Neutrophil (primary cell): ENCODE measurements at regions not wholly inside any gene's neighbourhood (a gene's known extent, or its start where the extent isn't known, plus 50 kb on each side); places are given as distances from the start of the nearest gene placed in this dataset.

Experiments
- H3K27ac ChIP-seq: fragments of 200-600 bp; sonication (generic); 2 replicates; pipeline ENCODE4 v1.5.1; 2016; ENCODE audit warnings: mild to moderate bottlenecking, moderate library complexity
- H3K27me3 ChIP-seq: fragments of 200-600 bp; sonication (generic); 2 replicates; pipeline ENCODE4 v1.6.0; 2016; ENCODE audit warnings: mild to moderate bottlenecking
- H3K36me3 ChIP-seq: fragments of 200-600 bp; sonication (generic); 2 replicates; pipeline ENCODE4 v1.5.1; 2017
- H3K4me1 ChIP-seq, 2 experiments: fragments of 200-600 bp in 1 of 2; sonication (generic) in 1 of 2; 1 replicate in 1 of 2; 2 replicates in 1 of 2; pipeline versions ENCODE4 v1.5.1 to v1.6.1; 2013 to 2016; ENCODE audit warnings: low read depth in 1 of 2, low read length in 1 of 2, mild to moderate bottlenecking in 1 of 2, moderate library complexity in 1 of 2; ENCODE audit not compliant: control insufficient read depth in 1 of 2, insufficient read depth in 1 of 2
- H3K4me3 ChIP-seq, 2 experiments: fragments of 200-600 bp in 1 of 2; sonication (generic) in 1 of 2; 1 replicate in 1 of 2; 2 replicates in 1 of 2; pipeline ENCODE4 v1.5.1; 2013 to 2016; ENCODE audit warnings: low read depth in 1 of 2, low read length in 1 of 2, mild to moderate bottlenecking in 1 of 2, moderate library complexity in 1 of 2
- H3K9me3 ChIP-seq: fragments of 200-600 bp; sonication (generic); 2 replicates; pipeline ENCODE4 v1.5.1; 2016
- TF ChIP-seq, protein P1 (sequence below): fragments of 200-600 bp; sonication (generic); IDR thresholded peaks from 2 replicates; pipeline ENCODE4 v1.5.1; 2016; ENCODE audit warnings: antibody characterized with exemption

DNA sequence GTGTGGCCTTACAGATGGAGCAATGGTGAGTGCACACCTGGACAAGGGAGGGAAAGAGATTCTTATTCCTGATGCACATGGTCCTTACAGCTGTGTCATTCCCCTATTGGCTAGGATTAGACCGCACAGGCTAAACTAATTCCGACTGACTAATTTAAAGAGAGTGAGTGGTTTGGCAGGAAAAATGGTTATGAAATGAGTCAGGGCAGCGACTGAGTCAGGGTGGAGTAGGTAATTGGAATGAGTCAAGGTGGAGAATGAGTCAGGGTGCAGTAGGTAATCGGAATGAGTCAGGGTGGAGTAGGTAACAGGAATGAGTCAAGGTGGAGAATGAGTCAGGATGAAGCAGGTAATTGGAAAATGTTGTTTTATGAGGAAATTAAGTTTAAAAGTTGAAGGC is 1353.7 kb upstream of the LRRTM1 start:
- no peaks in the 10 kb centered on the region for H3K36me3 ChIP-seq
- TF ChIP-seq, protein P1, sequence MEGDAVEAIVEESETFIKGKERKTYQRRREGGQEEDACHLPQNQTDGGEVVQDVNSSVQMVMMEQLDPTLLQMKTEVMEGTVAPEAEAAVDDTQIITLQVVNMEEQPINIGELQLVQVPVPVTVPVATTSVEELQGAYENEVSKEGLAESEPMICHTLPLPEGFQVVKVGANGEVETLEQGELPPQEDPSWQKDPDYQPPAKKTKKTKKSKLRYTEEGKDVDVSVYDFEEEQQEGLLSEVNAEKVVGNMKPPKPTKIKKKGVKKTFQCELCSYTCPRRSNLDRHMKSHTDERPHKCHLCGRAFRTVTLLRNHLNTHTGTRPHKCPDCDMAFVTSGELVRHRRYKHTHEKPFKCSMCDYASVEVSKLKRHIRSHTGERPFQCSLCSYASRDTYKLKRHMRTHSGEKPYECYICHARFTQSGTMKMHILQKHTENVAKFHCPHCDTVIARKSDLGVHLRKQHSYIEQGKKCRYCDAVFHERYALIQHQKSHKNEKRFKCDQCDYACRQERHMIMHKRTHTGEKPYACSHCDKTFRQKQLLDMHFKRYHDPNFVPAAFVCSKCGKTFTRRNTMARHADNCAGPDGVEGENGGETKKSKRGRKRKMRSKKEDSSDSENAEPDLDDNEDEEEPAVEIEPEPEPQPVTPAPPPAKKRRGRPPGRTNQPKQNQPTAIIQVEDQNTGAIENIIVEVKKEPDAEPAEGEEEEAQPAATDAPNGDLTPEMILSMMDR: no peak

DNA sequence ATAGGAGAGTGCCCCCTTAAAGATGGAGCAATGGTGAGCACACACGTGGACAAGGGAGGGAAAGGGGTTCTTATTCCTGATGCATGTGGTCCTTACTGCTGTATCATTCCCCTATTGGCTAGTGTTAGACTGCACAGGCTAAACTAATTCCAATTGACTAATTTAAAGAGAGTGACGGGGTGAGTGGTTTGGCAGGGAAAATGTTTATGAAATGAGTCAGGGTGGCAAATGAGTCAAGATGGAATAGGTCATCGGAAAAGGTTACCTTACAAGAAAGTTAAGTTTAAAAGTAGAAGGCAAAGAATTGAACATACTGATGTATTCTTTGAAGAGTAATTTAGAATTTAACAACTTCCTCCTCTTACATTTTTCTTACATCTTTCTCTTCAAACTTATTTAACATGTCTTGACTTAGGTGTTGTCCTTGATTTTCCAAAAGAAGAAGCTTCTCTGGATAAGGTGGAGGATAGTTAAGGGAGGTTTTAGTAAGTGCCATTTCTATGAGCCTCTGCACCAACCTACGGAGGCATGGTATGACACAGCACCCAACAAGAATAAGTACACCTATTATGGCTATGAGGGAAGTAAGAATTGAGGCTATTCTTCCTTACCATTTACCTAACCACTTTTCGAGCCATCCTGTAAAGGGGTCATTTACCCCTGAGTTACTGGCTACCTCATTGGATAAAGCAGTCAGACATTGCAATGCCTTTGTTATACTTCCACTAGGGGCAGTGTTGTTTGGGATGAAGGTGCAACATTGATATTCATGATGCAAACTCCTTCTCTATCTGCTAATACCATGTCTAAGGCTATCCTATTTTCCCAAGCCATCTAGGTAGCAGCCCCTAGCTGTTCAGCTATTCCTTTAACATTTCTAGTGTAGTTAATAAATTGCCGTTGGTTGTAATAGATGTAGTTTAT is 1345.8 kb upstream of the LRRTM1 start:
- H3K4me1 ChIP-seq: no peaks in the 10 kb centered on the region
- TF ChIP-seq, protein P1: no peak

More for the DNA sequence above, 1353.7 kb upstream of the LRRTM1 start:
- Histone ChIP-seq H3K9me3 (peaks cover 5% of the 10 kb centered on the region), H3K4me3 (no peak overlapping the region), H3K27ac (no peak overlapping the region), H3K27me3 (no peaks in the 10 kb centered on the region), H3K4me1 (no peaks in the 10 kb centered on the region)

DNA sequence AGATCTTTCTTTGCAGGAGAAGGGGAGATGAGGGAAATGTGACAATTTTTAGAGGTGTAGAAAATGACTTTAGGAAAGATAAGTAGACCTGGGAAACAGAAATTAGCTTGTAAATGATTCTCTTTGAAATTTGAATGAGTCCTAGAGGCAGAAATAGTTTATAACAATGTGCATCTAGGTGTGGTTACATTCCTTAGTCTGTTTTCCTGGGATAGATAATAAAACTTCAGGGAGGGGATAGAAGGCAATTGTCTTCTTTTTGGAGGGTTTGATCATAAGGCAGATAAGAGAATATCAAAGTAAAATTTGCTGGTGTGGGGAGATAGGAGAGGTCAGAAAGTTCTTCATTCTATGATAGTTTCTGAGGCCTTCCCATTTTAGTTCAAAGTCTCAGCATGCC is 1344.3 kb upstream of the LRRTM1 start:
- H3K27me3 ChIP-seq: no peaks in the 10 kb centered on the region
- no peak overlapping the region for H3K4me3 ChIP-seq
- TF ChIP-seq, protein P1: no peak
- no peaks in the 10 kb centered on the region for H3K9me3 ChIP-seq
- H3K27ac ChIP-seq: no peak overlapping the region
- no peaks in the 10 kb centered on the region for H3K36me3 ChIP-seq
- H3K4me1 ChIP-seq: no peaks in the 10 kb centered on the region

More for the DNA sequence above, 1345.8 kb upstream of the LRRTM1 start:
- Histone ChIP-seq H3K4me3 (no peak overlapping the region), H3K27me3 (no peaks in the 10 kb centered on the region), H3K27ac (no peak overlapping the region), H3K36me3 (no peaks in the 10 kb centered on the region), H3K9me3 (no peaks in the 10 kb centered on the region)

DNA sequence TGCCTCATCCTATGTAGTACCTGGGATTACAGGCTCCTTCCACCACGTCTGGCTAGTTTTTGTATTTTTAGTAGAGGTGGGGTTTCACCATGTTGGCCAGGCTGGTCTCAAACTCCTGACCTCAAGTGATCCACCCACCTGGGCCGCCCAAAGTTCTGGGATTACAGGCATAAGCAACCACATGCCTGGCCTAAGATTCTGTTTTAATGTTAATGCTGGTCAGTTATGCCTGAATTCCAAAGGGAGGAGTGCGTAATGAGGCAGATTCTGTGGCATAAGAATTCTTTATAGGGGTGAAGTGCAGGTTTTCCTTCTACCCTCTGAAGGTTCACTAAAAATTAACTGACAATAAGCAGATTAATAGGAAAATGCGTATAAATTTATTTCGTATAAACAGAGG is 1343.8 kb upstream of the LRRTM1 start:
- no peak overlapping the region for H3K4me3 ChIP-seq
- no peaks in the 10 kb centered on the region for H3K9me3 ChIP-seq
- TF ChIP-seq, protein P1: no peak
- no peaks in the 10 kb centered on the region for H3K36me3 ChIP-seq
- no peaks in the 10 kb centered on the region for H3K27me3 ChIP-seq
- H3K4me1 ChIP-seq: no peaks in the 10 kb centered on the region
- no peak overlapping the region for H3K27ac ChIP-seq

DNA sequence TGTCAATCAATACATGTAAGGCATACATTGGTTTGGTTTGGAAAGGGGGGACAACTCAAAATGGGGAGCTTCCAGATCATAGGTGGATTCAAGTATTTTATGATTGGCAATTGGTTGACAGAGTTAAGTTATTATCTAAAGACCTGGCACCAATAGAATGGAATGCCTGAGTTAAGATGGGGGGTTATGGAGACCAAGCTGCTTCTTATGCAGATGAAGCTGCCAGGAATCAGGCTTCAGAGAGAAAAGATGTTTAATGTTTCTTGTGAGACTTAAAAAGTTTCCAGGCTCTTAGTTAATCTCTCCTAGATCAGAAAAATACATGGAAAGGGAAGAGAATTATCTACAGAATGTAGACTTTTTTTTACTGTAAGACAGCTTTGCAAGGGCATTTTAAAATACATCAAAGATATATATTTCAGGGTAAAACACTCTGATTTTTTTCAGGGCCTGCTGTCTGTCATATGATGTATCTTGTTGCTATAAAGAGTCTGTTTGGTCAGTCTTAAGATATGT is 1343.2 kb upstream of the LRRTM1 start:
- TF ChIP-seq, protein P1: no peak

More for the DNA sequence above, 1343.2 kb upstream of the LRRTM1 start:
- no peaks in the 10 kb centered on the region for H3K27me3 ChIP-seq
- no peaks in the 10 kb centered on the region for H3K4me1 ChIP-seq
- H3K9me3 ChIP-seq: no peaks in the 10 kb centered on the region
- H3K36me3 ChIP-seq: no peaks in the 10 kb centered on the region
- H3K4me3 ChIP-seq: no peak overlapping the region
- H3K27ac ChIP-seq: no peak overlapping the region
